GM12878 (cell line): ENCODE measurements at regions not wholly inside any gene's neighbourhood (a gene's known extent, or its start where the extent isn't known, plus 50 kb on each side); places are given as distances from the start of the nearest gene placed in this dataset.

Source experiments
- ATAC-seq: fragments of 200-7000 bp; cut with Tn5 transposase; 3 replicates; pipeline ENCODE4 v1.9.1; 2020; ENCODE audit warnings: mild to moderate bottlenecking, moderate library complexity
- BruUV-seq: library from RNA; stranded (reverse); fragments of 400-500 nt; replicated peaks from 2 replicates; lab custom pipeline; 2021; lab: Mats Ljungman, UMichigan
- CTCF ChIA-PET: fragments of 300-600 bp; sonication (Branson Sonifier 250); formaldehyde crosslinking; extraction: SDS; loops from one replicate; lab custom pipeline; 2021; ENCODE audit warnings: inconsistent platforms; lab: Yijun Ruan, JAX
- POLR2A ChIA-PET: fragments of 350-600 bp; formaldehyde crosslinking; extraction: SDS; loops from one replicate; lab custom pipeline; 2021; ENCODE audit warnings: inconsistent platforms; lab: Charles Lee
- RAD21 ChIA-PET: fragments of 300-600 bp; sonication (Branson Sonifier 250); formaldehyde crosslinking; loops from one replicate; lab custom pipeline; 2023; ENCODE audit warnings: antibody characterized with exemption; ENCODE audit not compliant: unreplicated experiment; lab: Charles Lee
- SMC1A ChIA-PET: fragments of 300-600 bp; sonication (Branson Sonifier 250); formaldehyde crosslinking; loops from one replicate; lab custom pipeline; 2023; ENCODE audit not compliant: unreplicated experiment, uncharacterized antibody; lab: Charles Lee
- DNase-seq: peaks from one replicate; pipeline ENCODE4 v3.0.0-alpha.2; 2011; ENCODE audit warnings: low read depth, low spot score
- FAIRE-seq: peaks from 3 replicates; lab custom pipeline; 2011; peaks lifted over from hg19 to GRCh38; lab: Jason Lieb, UNC
- H2AFZ ChIP-seq: 2 replicates; pipeline ENCODE4 v1.6.0; 2011; ENCODE audit warnings: low read depth, low read length, control low read depth; ENCODE audit not compliant: control insufficient read depth
- H3K27ac ChIP-seq: 2 replicates; pipeline ENCODE4 v1.5.1; 2011; ENCODE audit warnings: control low read depth; ENCODE audit not compliant: control insufficient read depth, insufficient read depth
- H3K27me3 ChIP-seq, 2 experiments: replicated peaks in 1 of 2; 2 replicates each; pipeline versions ENCODE4 v1.6.0 to v1.6.1; 2011; ENCODE audit warnings: low read length in 1 of 2; ENCODE audit not compliant: control insufficient read depth in 2 of 2, insufficient read depth in 2 of 2
- H3K36me3 ChIP-seq, 2 experiments: 2 replicates each; pipeline ENCODE4 v1.5.1; 2011; ENCODE audit warnings: low read length in 1 of 2; ENCODE audit not compliant: control insufficient read depth in 2 of 2, insufficient read depth in 2 of 2
- H3K4me1 ChIP-seq: 2 replicates; pipeline ENCODE4 v1.6.1; 2011; ENCODE audit warnings: mild to moderate bottlenecking, low read length, moderate library complexity, mixed read lengths; ENCODE audit not compliant: control insufficient read depth, insufficient read depth
- H3K4me2 ChIP-seq: 2 replicates; pipeline ENCODE4 v1.6.0; 2011; ENCODE audit warnings: control low read depth; ENCODE audit not compliant: control insufficient read depth, insufficient read depth
- H3K4me3 ChIP-seq: fragments of 200-600 bp; sonication (generic); 2 replicates; pipeline ENCODE4 v1.5.1; 2016
- H3K79me2 ChIP-seq: 2 replicates; pipeline ENCODE4 v1.6.0; 2011; ENCODE audit warnings: low read length; ENCODE audit not compliant: control insufficient read depth, insufficient read depth
- H3K9ac ChIP-seq: 2 replicates; pipeline ENCODE4 v1.8.0; 2011; ENCODE audit warnings: low read length, control low read depth, mixed read lengths; ENCODE audit not compliant: control insufficient read depth, insufficient read depth
- H3K9me3 ChIP-seq: replicated peaks from 3 replicates; pipeline ENCODE4 v1.5.1; 2011; ENCODE audit warnings: mild to moderate bottlenecking, low read length; ENCODE audit not compliant: control insufficient read depth, insufficient read depth
- H4K20me1 ChIP-seq: 2 replicates; pipeline ENCODE4 v1.6.0; 2011; ENCODE audit not compliant: control insufficient read depth, insufficient read depth
- BRCA1 ChIP-seq: IDR thresholded peaks from 2 replicates; pipeline ENCODE4 v1.6.1; 2011; ENCODE audit warnings: low read depth, low read length, improper control_type of control experiment
- CBX5 ChIP-seq: sonication (generic); IDR thresholded peaks from 2 replicates; pipeline ENCODE4 v1.6.1; 2016; ENCODE audit warnings: low read depth, moderate library complexity, mild to moderate bottlenecking, inconsistent platforms
- CHD1 ChIP-seq: IDR thresholded peaks from 2 replicates; pipeline ENCODE4 v1.6.1; 2012; ENCODE audit warnings: low read depth, low read length, improper control_type of control experiment
- CREB1 ChIP-seq: IDR thresholded peaks from 2 replicates; pipeline ENCODE4 v1.6.1; 2012; ENCODE audit warnings: low read depth, mild to moderate bottlenecking, inconsistent platforms
- CTCF ChIP-seq, 3 experiments: IDR thresholded peaks in 2 of 3; conservative IDR thresholded peaks in 1 of 3; 2 replicates each; pipeline ENCODE4 v1.5.1; 2011; ENCODE audit warnings: low read depth in 3 of 3, low read length in 3 of 3, mild to moderate bottlenecking in 3 of 3, control low read depth in 2 of 3, moderate library complexity in 2 of 3, inconsistent platforms in 1 of 3, mixed read lengths in 1 of 3; ENCODE audit not compliant: control insufficient read depth in 2 of 3, insufficient read depth in 1 of 3; ENCODE audit errors: extremely low read depth in 1 of 3
- GABPA ChIP-seq: IDR thresholded peaks from 2 replicates; pipeline ENCODE4 v1.6.1; 2014; ENCODE audit warnings: antibody characterized with exemption, low read depth, mild to moderate bottlenecking, inconsistent platforms
- HDGF ChIP-seq: fragments of 450-650 bp; IDR thresholded peaks from 2 replicates; pipeline ENCODE4 v1.6.1; 2016; ENCODE audit warnings: antibody characterized with exemption
- IKZF1 ChIP-seq: fragments of 450-650 bp; conservative IDR thresholded peaks from 2 replicates; pipeline ENCODE4 v1.6.1; 2017; ENCODE audit warnings: antibody characterized with exemption, mild to moderate bottlenecking
- IRF5 ChIP-seq: fragments of 450-650 bp; IDR thresholded peaks from 2 replicates; pipeline ENCODE4 v1.6.1; 2017; ENCODE audit warnings: borderline replicate concordance
- JUND ChIP-seq: IDR thresholded peaks from 2 replicates; pipeline ENCODE4 v1.6.1; 2012; ENCODE audit warnings: low read depth, mild to moderate bottlenecking, low read length, improper control_type of control experiment, moderate library complexity
- MXI1 ChIP-seq: fragments of 150-350 bp; IDR thresholded peaks from 2 replicates; pipeline ENCODE4 v1.6.1; 2011; ENCODE audit warnings: low read depth, mild to moderate bottlenecking, inconsistent platforms, low read length, improper control_type of control experiment
- NFYA ChIP-seq: IDR thresholded peaks from 2 replicates; pipeline ENCODE4 v1.6.1; 2011; ENCODE audit warnings: low read depth, mild to moderate bottlenecking, low read length, improper control_type of control experiment, borderline replicate concordance
- NR2C1 ChIP-seq: fragments of 450-650 bp; IDR thresholded peaks from 2 replicates; pipeline ENCODE4 v1.6.1; 2017; ENCODE audit warnings: antibody characterized with exemption, mild to moderate bottlenecking, moderate library complexity
- PML ChIP-seq: IDR thresholded peaks from 2 replicates; pipeline ENCODE4 v1.6.1; 2012; ENCODE audit warnings: low read length, inconsistent platforms
- RAD21 ChIP-seq: IDR thresholded peaks from 2 replicates; pipeline ENCODE4 v1.6.1; 2011; ENCODE audit warnings: mild to moderate bottlenecking, low read depth, low read length, moderate library complexity; ENCODE audit not compliant: insufficient read depth
- RUNX3 ChIP-seq: IDR thresholded peaks from 2 replicates; pipeline ENCODE4 v1.6.1; 2012; ENCODE audit warnings: low read length, inconsistent platforms
- SMC3 ChIP-seq: IDR thresholded peaks from 2 replicates; pipeline ENCODE4 v1.6.1; 2011; ENCODE audit warnings: low read length, improper control_type of control experiment, borderline replicate concordance
- ZNF622 ChIP-seq: fragments of 450-650 bp; IDR thresholded peaks from 2 replicates; pipeline ENCODE4 v1.6.1; 2017; ENCODE audit warnings: mild to moderate bottlenecking, inconsistent platforms
- ZZZ3 ChIP-seq: IDR thresholded peaks from 2 replicates; pipeline ENCODE4 v1.6.1; 2011; ENCODE audit warnings: low read depth; ENCODE audit not compliant: control insufficient read depth, insufficient read length
- WGBS: methylation state at CpG from one replicate; pipeline ENCODE4 v1.1.6; 2016; ENCODE audit warnings: low lambda C conversion rate; ENCODE audit not compliant: insufficient replicate concordance, insufficient coverage; ENCODE audit errors: missing lambda C conversion rate; 5-methylcytosine and 5-hydroxymethylcytosine counted together
- in situ Hi-C: fragments of 300-500 bp; cut with MboI; formaldehyde crosslinking; loops from 9 replicates; pipeline ENCODE4 v1.14.3; 2018; ENCODE audit warnings: mixed read lengths
- intact Hi-C: fragments of 100-400 bp; cut with micrococcal nuclease; formaldehyde crosslinking; loops from one replicate; pipeline ENCODE4 v1.14.2; 2022; ENCODE audit not compliant: unreplicated experiment
- TF ChIP-seq, protein P1 (sequence below): fragments of 450-650 bp; IDR thresholded peaks from 2 replicates; pipeline ENCODE4 v1.6.1; 2018; ENCODE audit warnings: mild to moderate bottlenecking, low read depth, moderate library complexity; ENCODE audit not compliant: partially characterized antibody

GRCh38 chr7:12458520-12459131, 55.0 kb upstream of the VWDE start:
- ChIA-PET SMC1A (interaction anchor here (0.7 to 4.4 kb wide), 15 partner anchors 9 to 167 kb away, joined by 3 to 45 read pairs (median 4); no protein-coding TSS in a partner anchor), RAD21 (interaction anchor here (0.6 to 3.3 kb wide), 9 partner anchors 16 to 248 kb away, joined by 3 to 40 read pairs (median 6); partner anchors contain the start of gene TMEM106B), CTCF (interaction anchor here (0.6 to 4.8 kb wide), 32 partner anchors 8 to 622 kb away, joined by 3 to 110 read pairs (median 5); no protein-coding TSS in a partner anchor), POLR2A (no interaction called here)
- in situ Hi-C loops (loop anchor here (5.0 kb wide), 1 partner anchor 34 kb away; no protein-coding TSS in a partner anchor), intact Hi-C loops (loop anchor here (1.0 kb wide), 1 partner anchor 32 kb away; no protein-coding TSS in a partner anchor)
- H3K4me3 ChIP-seq, result no peak overlapping the region
- no peak overlapping the region for H3K9ac ChIP-seq
- no peaks in the 10 kb centered on the region for H4K20me1 ChIP-seq
- no peaks in the 10 kb centered on the region for H3K4me1 ChIP-seq
- DNase-seq (no peak), FAIRE-seq (peak; percentile 81), ATAC-seq (peak; percentile 95)
- H3K79me2 ChIP-seq, result no peaks in the 10 kb centered on the region
- no peak overlapping the region for H3K27ac ChIP-seq
- no TSS peak for BruUV-seq
- no peaks in the 10 kb centered on the region for H3K9me3 ChIP-seq
- no peak overlapping the region for H3K4me2 ChIP-seq
- no peak overlapping the region for H2AFZ ChIP-seq
- H3K36me3 ChIP-seq, result no peaks in the 10 kb centered on the region
- 0% methylated on average over 4 of the region's 4 CpGs for WGBS
- H3K27me3 ChIP-seq, result no peaks in the 10 kb centered on the region
- TF ChIP-seq MXI1, result no peak
- no peak for TF ChIP-seq JUND
- no peak for TF ChIP-seq ZNF622
- TF ChIP-seq, protein P1, sequence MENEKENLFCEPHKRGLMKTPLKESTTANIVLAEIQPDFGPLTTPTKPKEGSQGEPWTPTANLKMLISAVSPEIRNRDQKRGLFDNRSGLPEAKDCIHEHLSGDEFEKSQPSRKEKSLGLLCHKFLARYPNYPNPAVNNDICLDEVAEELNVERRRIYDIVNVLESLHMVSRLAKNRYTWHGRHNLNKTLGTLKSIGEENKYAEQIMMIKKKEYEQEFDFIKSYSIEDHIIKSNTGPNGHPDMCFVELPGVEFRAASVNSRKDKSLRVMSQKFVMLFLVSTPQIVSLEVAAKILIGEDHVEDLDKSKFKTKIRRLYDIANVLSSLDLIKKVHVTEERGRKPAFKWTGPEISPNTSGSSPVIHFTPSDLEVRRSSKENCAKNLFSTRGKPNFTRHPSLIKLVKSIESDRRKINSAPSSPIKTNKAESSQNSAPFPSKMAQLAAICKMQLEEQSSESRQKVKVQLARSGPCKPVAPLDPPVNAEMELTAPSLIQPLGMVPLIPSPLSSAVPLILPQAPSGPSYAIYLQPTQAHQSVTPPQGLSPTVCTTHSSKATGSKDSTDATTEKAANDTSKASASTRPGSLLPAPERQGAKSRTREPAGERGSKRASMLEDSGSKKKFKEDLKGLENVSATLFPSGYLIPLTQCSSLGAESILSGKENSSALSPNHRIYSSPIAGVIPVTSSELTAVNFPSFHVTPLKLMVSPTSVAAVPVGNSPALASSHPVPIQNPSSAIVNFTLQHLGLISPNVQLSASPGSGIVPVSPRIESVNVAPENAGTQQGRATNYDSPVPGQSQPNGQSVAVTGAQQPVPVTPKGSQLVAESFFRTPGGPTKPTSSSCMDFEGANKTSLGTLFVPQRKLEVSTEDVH, result no peak
- TF ChIP-seq PML, result no peak
- TF ChIP-seq CBX5, result no peak
- TF ChIP-seq NFYA, result no peak
- TF ChIP-seq RUNX3, result no peak
- no peak for TF ChIP-seq HDGF
- no peak for TF ChIP-seq IRF5
- no peak for TF ChIP-seq NR2C1
- TF ChIP-seq CHD1, result no peak
- peak; percentile 77 for TF ChIP-seq RAD21
- TF ChIP-seq SMC3, result peak; percentile 47; the same call in 1 of the 2 replicates
- no peak for TF ChIP-seq BRCA1
- TF ChIP-seq CTCF (IDR thresholded peaks at IDR 0.05 in 2 of 3, conservative IDR thresholded peaks at IDR 0.05 in 1 of 3; ENCODE audit: control insufficient read depth in 2 of 3, extremely low read depth in 1 of 3, insufficient read depth in 1 of 3, low read depth in 3 of 3, low read length in 3 of 3), result peak; percentile 59 to 73 (median 66)
- no peak for TF ChIP-seq CREB1
- TF ChIP-seq GABPA, result no peak
- no peak for TF ChIP-seq ZZZ3
- TF ChIP-seq IKZF1, result no peak
